Activated T-cell treated with anti-CD3 and anti-CD28 coated beads, Interleukin-2, amount 50 U/mL, for 4 hours (primary cell): ENCODE measurements at regions not wholly inside any gene's neighbourhood (a gene's known extent, or its start where the extent isn't known, plus 50 kb on each side); places are given as distances from the start of the nearest gene placed in this dataset.

ENCODE experiments used
- ATAC-seq, 2 donors: fragments of 200-7000 bp; cut with Tn5 transposase; one replicate each; pipeline ENCODE4 v1.10.0; 2021
- DNase-seq: peaks from one replicate; pipeline ENCODE4 v3.0.0-alpha.2; 2020
- H3K27me3 Mint-ChIP-seq: one replicate; pipeline ENCODE4 v1.8.0; 2021; ENCODE audit warnings: low read depth, mixed read lengths
- H3K36me3 Mint-ChIP-seq: one replicate; pipeline ENCODE4 v1.8.0; 2022; ENCODE audit warnings: mixed read lengths; ENCODE audit not compliant: insufficient read depth
- H3K4me1 Mint-ChIP-seq: one replicate; pipeline ENCODE4 v1.8.0; 2021; ENCODE audit warnings: low read depth, mixed read lengths
- H3K4me3 Mint-ChIP-seq: one replicate; pipeline ENCODE4 v1.8.0; 2021; ENCODE audit warnings: mild to moderate bottlenecking, moderate library complexity, mixed read lengths
- H3K9me3 Mint-ChIP-seq: one replicate; pipeline ENCODE4 v1.8.0; 2021; ENCODE audit warnings: mixed read lengths

- H3K9me3 Mint-ChIP-seq: no peaks in the 10 kb centered on the region
- H3K27me3 Mint-ChIP-seq: no peaks in the 10 kb centered on the region
- H3K4me3 Mint-ChIP-seq: no peak overlapping the region
- no peaks in the 10 kb centered on the region for H3K36me3 Mint-ChIP-seq
- no peak for ATAC-seq
- no peaks in the 10 kb centered on the region for H3K4me1 Mint-ChIP-seq
- no peak for DNase-seq
Observed at GRCh38 chr12:65637774-65638173, 186.5 kb upstream of the HMGA2 start.

GRCh38 chr12:65638324-65638723 is 186.0 kb upstream of the HMGA2 start:
- Mint-ChIP-seq H3K4me3 (no peak overlapping the region), H3K4me1 (no peaks in the 10 kb centered on the region), H3K9me3 (no peaks in the 10 kb centered on the region), H3K27me3 (no peaks in the 10 kb centered on the region), H3K36me3 (no peaks in the 10 kb centered on the region)
- ATAC-seq (no peak), DNase-seq (no peak)

DNA sequence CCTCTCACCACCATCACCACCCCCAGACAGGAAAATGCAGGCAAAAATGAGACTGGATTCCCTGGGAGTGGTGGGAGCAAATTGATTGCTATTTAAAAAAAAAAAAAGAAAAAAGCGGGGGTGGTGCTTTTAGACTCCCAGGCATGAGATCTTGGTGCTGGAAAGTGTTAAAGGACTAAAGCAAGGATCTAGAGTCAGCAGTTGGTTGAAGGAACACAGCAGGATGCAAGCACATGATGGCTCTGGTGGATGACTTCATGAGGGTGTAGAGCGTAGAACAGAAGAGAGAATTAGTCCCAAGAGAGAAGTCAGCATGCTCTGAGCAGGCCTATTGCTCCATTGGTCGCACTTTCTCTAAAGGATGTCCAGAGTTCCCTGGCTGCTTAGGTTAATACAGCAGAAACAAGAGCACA is 183.8 kb upstream of the HMGA2 start:
- H3K36me3 Mint-ChIP-seq: no peaks in the 10 kb centered on the region
- H3K9me3 Mint-ChIP-seq: no peaks in the 10 kb centered on the region
- no peak for ATAC-seq
- H3K27me3 Mint-ChIP-seq: no peaks in the 10 kb centered on the region
- DNase-seq: no peak
- no peaks in the 10 kb centered on the region for H3K4me1 Mint-ChIP-seq
- H3K4me3 Mint-ChIP-seq: no peak overlapping the region

DNA sequence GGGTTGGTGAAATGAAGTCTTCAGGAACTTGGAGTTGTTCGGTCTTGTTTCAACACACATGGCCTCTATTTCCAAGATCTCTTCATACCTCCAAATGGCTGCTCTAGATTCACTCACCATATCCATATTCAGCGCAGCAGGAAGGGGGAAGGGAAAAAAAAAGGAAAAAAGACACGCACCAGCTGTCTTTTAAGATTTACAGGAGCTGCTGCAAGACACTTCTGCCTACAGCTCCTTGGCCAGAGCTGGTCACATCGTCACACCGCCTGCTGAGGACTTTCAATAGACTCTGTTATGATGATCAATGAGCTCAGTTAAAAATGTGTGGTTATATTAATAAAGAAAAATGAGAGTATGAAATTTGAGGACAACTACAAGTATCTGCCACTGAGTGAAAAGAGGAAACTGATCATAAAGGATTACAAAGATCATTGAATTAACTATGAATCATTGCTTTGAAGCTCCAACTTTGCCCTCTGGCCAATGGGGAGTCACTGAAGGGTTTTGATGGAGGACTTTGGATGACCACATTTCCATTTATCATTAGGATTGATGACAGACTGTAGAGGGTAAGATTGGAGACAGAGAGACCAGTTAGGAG is 182.1 kb upstream of the HMGA2 start:
- no peaks in the 10 kb centered on the region for H3K9me3 Mint-ChIP-seq
- DNase-seq (no peak), ATAC-seq (no peak)
- no peaks in the 10 kb centered on the region for H3K4me1 Mint-ChIP-seq
- no peaks in the 10 kb centered on the region for H3K36me3 Mint-ChIP-seq
- no peak overlapping the region for H3K4me3 Mint-ChIP-seq
- H3K27me3 Mint-ChIP-seq: no peaks in the 10 kb centered on the region

DNA sequence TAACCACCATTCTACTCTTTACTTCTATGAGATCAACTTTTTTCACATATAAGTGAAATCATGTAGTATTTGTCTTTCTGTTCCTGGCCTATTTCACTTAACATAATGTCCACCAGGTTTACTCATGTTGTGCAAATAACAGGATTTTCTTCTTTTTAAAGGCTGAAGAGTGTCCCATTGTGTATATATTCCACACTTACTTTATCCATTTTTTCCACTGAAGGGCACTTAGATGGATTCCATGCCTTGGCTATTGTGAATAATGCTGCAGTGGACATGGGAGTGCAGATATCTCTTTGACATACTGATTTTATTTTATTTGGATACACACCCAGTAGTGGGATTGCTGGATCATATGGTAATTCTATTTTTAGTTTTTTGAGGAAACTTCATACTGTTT is 181.1 kb upstream of the HMGA2 start:
- Mint-ChIP-seq H3K4me1 (no peaks in the 10 kb centered on the region), H3K4me3 (no peak overlapping the region), H3K27me3 (no peaks in the 10 kb centered on the region), H3K9me3 (no peaks in the 10 kb centered on the region), H3K36me3 (no peaks in the 10 kb centered on the region)
- ATAC-seq (no peak), DNase-seq (no peak)

DNA sequence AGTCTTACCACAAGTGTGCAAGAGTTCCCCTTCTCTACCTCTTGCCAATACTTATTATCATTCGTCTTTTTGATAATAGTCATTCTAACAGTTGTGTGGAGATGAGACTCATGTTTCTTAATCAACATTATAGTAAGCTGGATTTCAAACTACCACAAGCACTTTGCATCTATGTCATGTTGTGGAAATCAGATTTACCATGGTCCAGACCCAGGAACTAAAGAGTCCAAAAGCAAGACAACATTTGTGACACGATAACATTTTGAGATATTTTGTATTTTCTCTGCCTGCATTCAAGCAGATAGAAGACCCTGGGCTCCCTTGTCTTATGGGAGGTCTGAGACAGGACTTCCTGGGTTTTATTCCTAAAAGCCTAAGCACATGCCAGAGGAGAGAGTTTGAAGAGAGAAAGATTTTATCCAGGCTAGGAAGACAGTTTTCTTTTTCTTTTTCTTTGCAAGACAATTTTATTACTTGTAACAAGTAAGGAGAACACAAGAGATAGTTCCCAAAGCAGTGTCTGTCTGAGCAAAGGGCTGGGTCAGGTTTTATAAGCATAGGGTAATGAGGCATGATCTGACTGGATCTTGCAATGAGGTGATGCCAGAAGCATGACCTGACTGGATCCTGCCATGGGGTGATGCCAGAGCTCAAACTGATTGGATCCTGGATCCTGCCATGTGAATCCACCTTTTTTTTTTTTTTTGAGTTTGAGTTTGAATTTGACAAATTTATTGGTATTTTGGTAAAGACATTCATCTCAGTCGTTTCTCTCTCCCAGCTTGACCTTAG is 180.5 kb upstream of the HMGA2 start:
- H3K4me1 Mint-ChIP-seq: no peaks in the 10 kb centered on the region
- DNase-seq: no peak
- ATAC-seq: no peak
- H3K4me3 Mint-ChIP-seq: no peak overlapping the region
- no peaks in the 10 kb centered on the region for H3K27me3 Mint-ChIP-seq
- H3K9me3 Mint-ChIP-seq: no peaks in the 10 kb centered on the region
- no peaks in the 10 kb centered on the region for H3K36me3 Mint-ChIP-seq

DNA sequence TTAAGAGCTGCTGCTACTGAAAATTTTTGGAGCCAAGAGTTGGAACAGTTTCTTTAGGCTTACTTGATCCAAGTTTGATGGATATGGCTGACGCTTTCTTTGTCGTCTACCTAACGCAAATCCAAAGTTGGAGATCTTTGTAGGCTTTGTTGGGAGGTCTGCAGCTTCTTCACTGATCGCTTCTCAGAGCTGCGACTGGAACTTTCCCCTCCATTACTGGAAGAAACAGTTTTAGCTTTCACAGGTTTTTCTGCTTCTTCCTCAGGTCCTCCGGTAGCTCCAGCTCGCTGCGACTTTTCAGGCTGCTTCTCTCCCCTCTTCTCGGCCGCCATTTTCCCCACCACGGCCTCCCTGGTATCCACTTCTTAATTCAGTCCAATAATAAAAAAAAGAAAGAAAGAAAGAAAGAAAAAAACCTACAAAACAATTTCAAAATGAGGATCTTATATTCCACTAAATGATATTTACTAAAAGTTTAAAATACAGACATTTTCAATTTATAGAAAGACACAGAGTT is 178.1 kb upstream of the HMGA2 start:
- ATAC-seq (no peak), DNase-seq (no peak)
- no peaks in the 10 kb centered on the region for H3K36me3 Mint-ChIP-seq
- H3K4me1 Mint-ChIP-seq: no peaks in the 10 kb centered on the region
- H3K9me3 Mint-ChIP-seq: no peaks in the 10 kb centered on the region
- H3K4me3 Mint-ChIP-seq: no peak overlapping the region
- no peaks in the 10 kb centered on the region for H3K27me3 Mint-ChIP-seq

DNA sequence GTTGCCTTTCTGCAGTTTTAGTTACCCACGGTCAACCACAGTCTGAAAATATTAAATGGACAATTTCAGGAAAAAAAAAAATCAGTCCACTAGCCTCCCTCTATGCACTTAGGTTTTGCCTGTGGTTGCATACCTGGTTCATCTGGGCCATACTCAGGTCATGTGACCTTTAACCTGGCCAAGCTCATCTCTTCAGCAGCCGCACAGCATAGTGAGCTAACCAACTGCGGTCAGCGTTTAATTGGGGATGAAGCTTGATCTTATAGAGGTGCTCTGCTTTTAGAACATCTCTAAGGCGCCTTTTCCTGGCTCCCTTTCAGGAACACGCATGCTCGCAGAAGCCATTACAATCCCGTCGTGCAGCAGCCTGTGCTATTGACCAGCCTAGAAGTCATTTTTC is 177.2 kb upstream of the HMGA2 start:
- Mint-ChIP-seq H3K4me3 (no peak overlapping the region), H3K9me3 (no peaks in the 10 kb centered on the region), H3K27me3 (no peaks in the 10 kb centered on the region), H3K4me1 (no peaks in the 10 kb centered on the region), H3K36me3 (no peaks in the 10 kb centered on the region)
- no peak for DNase-seq
- ATAC-seq: no peak

DNA sequence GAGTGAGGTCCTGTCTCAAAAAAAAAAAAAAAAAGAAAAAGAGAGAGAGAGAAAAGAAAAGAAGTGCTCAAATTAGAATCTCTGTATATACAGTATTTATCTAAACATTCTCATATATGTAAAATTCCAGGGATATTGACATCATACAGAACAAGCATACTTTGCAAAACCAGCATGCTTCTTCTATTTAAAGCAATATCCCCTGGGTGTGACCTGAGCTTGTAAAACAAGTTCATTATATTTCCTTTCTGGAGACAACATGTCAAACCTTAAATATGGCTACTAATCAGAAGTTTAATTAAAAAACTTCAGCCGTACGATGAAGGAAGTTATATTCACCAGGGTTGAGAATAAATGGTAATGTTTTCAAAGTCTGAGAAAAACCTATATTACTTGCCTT is 175.8 kb upstream of the HMGA2 start:
- H3K4me1 Mint-ChIP-seq: no peaks in the 10 kb centered on the region
- no peaks in the 10 kb centered on the region for H3K9me3 Mint-ChIP-seq
- DNase-seq (no peak), ATAC-seq (no peak)
- no peak overlapping the region for H3K4me3 Mint-ChIP-seq
- no peaks in the 10 kb centered on the region for H3K27me3 Mint-ChIP-seq
- no peaks in the 10 kb centered on the region for H3K36me3 Mint-ChIP-seq

DNA sequence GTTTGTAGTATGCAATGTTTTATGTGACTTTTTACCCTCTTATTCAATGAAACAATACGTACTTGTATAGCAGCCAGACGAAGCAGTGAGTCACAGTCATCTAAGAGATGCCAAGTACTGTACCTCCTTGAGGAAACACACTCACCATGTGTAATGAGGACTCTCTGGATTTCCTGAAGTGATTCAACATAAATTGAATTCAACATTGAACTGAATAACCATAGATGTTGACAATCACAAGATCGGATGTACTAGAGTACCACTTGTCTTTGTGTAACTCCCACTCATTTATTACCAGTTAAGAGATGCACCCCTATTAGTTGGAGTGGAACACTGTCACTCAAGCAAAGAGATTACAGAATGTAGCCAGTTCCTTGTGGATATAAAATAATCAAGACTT is 175.2 kb upstream of the HMGA2 start:
- no peak overlapping the region for H3K4me3 Mint-ChIP-seq

DNA sequence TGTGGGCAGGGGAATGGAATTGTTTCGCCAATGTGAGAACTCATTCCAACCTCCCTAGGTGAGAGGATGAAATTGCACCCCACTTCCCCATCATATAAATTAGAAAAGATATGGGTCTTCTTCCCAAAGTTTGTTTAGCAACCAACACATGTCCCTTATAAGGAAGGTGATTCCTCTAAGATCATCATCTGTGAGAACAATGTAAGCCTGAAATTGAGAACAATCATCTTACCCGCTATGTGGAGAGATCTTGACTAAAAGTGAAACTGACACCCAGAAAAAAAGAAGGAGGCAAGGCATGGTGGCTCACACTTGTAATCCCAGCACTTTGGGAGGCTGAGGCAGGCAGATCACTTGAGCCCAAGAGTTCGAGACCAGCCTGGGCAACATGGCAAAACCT is 173.2 kb upstream of the HMGA2 start:
- H3K36me3 Mint-ChIP-seq: no peaks in the 10 kb centered on the region
- no peak for ATAC-seq

More for the DNA sequence above, 175.2 kb upstream of the HMGA2 start:
- DNase-seq (no peak), ATAC-seq (no peak)
- H3K4me1 Mint-ChIP-seq: no peaks in the 10 kb centered on the region
- H3K9me3 Mint-ChIP-seq: no peaks in the 10 kb centered on the region
- no peaks in the 10 kb centered on the region for H3K27me3 Mint-ChIP-seq
- H3K36me3 Mint-ChIP-seq: no peaks in the 10 kb centered on the region

GRCh38 chr12:65653321-65653720 is 171.0 kb upstream of the HMGA2 start:
- H3K27me3 Mint-ChIP-seq: peaks cover 2% of the 10 kb centered on the region
- ATAC-seq: no peak
- H3K36me3 Mint-ChIP-seq: no peaks in the 10 kb centered on the region
- H3K4me3 Mint-ChIP-seq: no peak overlapping the region
- H3K9me3 Mint-ChIP-seq: no peaks in the 10 kb centered on the region
- no peak for DNase-seq
- peaks cover 3% of the 10 kb centered on the region for H3K4me1 Mint-ChIP-seq

More for the DNA sequence above, 173.2 kb upstream of the HMGA2 start:
- H3K9me3 Mint-ChIP-seq: no peaks in the 10 kb centered on the region
- H3K4me3 Mint-ChIP-seq: no peak overlapping the region
- no peaks in the 10 kb centered on the region for H3K4me1 Mint-ChIP-seq
- no peak for DNase-seq
- no peaks in the 10 kb centered on the region for H3K27me3 Mint-ChIP-seq

GRCh38 chr12:65653946-65654629 is 170.2 kb upstream of the HMGA2 start:
- Mint-ChIP-seq H3K9me3 (no peaks in the 10 kb centered on the region), H3K4me1 (peaks cover 3% of the 10 kb centered on the region), H3K36me3 (no peaks in the 10 kb centered on the region), H3K4me3 (no peak overlapping the region), H3K27me3 (peaks cover 2% of the 10 kb centered on the region)
- no peak for DNase-seq
- ATAC-seq: no peak

DNA sequence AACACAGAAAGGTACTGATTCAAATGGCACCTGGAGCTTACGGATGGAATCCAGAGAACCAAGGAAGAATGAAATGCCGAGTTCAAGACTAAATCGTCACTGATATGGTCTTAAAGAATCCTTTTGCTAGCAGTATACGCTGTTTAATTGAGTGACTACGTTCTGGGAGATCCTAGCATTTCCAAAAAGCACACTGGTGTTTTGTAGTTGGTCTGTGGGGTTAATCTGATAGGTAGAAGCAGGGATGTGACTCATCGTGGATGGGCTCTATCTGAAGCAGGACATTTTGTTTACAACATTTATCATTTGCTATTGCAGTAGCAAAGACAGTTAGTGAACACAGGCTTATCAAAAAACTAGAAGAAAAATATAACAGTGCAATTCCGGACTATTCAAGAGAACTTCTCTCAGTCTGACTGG is 169.2 kb upstream of the HMGA2 start:
- Mint-ChIP-seq H3K9me3 (no peaks in the 10 kb centered on the region), H3K36me3 (no peaks in the 10 kb centered on the region), H3K4me3 (no peak overlapping the region), H3K4me1 (peaks cover 3% of the 10 kb centered on the region), H3K27me3 (peaks cover 2% of the 10 kb centered on the region)
- DNase-seq (no peak), ATAC-seq (no peak)
